ENCODE measurements at regions not wholly inside any gene's neighbourhood (a gene's known extent, or its start where the extent isn't known, plus 50 kb on each side); places are given as distances from the start of the nearest gene placed in this dataset.

DNA sequence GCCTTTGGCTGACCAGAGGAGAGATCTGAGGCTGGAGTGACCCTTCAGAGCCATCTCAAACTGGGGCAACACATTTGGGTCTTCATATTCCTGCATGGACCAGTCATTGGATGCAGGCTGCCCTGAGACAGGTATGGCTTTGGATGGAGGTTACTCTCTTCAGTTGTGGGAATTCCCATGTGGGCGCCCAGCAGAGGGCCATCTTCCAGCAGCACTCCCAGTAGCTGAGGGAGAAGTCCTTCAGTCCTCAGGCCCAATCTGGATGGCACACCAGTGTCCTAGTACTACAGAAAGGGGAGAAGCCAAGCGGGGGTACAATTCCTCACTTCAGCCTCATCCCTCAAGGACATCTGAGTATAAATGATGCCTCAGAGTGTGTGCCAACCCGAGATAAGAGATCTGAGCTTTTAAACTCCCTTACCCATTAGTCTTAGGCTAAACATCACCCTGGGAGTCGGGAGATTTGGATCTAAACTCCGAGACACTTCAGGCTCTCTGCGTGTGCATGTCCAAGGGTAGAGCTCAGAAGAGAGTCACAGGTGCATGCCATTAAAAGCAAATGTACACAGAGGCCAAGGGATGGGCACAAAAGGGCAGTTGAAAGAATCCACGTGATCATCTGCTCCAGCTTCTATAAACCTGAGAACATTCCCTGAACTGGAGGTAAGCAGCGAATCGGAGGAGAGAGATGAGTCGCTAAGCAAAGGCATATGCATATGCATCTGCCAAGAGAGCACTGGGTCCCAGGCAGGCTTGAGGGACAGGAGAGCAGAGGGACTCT is 204.6 kb downstream of the CD83 start:
- no peaks in the 10 kb centered on the region for H3K9me3 ChIP-seq (ENCODE audit: control insufficient read depth, insufficient read depth, low read length)
- no peaks in the 10 kb centered on the region for H3K4me1 ChIP-seq (ENCODE audit: control insufficient read depth, low read length)
- H3K36me3 ChIP-seq (ENCODE audit: control insufficient read depth, low read length), result no peaks in the 10 kb centered on the region
- no peak overlapping the region for H3K4me3 ChIP-seq (ENCODE audit: low read length)
- H4K20me1 ChIP-seq (ENCODE audit: control insufficient read depth, insufficient read depth, low read depth, low read length), result no peaks in the 10 kb centered on the region
- H3K9me2 ChIP-seq (replicated peaks; ENCODE audit: control insufficient read depth, low read length), result no peaks in the 10 kb centered on the region
- H3K4me2 ChIP-seq (ENCODE audit: low read length), result no peak overlapping the region
- no peaks in the 10 kb centered on the region for H3K27me3 ChIP-seq (ENCODE audit: control insufficient read depth, low read length)
- H3K79me2 ChIP-seq (ENCODE audit: control insufficient read depth, low read length), result no peaks in the 10 kb centered on the region
- H3K27ac ChIP-seq (ENCODE audit: low read depth, low read length), result no peak overlapping the region
- H3F3A ChIP-seq (ENCODE audit: control insufficient read depth, insufficient read depth), result no peaks in the 10 kb centered on the region
- no peak for TF ChIP-seq EZH2phosphoT487 (IDR thresholded peaks at IDR 0.05; ENCODE audit: borderline replicate concordance, low read length)
- TF ChIP-seq, protein P1, sequence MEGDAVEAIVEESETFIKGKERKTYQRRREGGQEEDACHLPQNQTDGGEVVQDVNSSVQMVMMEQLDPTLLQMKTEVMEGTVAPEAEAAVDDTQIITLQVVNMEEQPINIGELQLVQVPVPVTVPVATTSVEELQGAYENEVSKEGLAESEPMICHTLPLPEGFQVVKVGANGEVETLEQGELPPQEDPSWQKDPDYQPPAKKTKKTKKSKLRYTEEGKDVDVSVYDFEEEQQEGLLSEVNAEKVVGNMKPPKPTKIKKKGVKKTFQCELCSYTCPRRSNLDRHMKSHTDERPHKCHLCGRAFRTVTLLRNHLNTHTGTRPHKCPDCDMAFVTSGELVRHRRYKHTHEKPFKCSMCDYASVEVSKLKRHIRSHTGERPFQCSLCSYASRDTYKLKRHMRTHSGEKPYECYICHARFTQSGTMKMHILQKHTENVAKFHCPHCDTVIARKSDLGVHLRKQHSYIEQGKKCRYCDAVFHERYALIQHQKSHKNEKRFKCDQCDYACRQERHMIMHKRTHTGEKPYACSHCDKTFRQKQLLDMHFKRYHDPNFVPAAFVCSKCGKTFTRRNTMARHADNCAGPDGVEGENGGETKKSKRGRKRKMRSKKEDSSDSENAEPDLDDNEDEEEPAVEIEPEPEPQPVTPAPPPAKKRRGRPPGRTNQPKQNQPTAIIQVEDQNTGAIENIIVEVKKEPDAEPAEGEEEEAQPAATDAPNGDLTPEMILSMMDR (IDR thresholded peaks at IDR 0.05; ENCODE audit: low read depth, low read length, poor library complexity, severe bottlenecking), result no peak

DNA sequence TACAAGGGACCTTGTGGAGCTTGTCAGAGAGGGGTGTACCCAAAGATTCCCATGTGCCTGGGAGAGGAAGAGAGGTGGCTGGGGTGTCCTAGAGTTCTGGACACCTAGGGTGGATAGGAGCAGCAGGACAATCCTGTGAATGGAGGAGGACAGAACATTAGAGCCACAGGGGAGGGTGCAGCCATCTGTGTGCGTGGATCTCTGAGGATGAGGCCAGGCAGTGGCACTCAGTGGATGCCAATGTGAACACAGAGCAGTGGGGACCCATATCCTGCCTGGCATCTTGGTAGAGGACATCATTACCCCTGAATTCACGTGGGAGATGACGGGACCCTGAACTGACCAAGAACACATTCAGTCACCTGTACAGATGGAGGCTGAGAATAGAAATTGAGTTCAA is 205.3 kb downstream of the CD83 start:
- no peak overlapping the region for H3K4me2 ChIP-seq (ENCODE audit: low read length)
- no peaks in the 10 kb centered on the region for H3K36me3 ChIP-seq (ENCODE audit: control insufficient read depth, low read length)
- H3K4me1 ChIP-seq (ENCODE audit: control insufficient read depth, low read length), result no peaks in the 10 kb centered on the region
- H4K20me1 ChIP-seq (ENCODE audit: control insufficient read depth, insufficient read depth, low read depth, low read length), result no peaks in the 10 kb centered on the region
- no peak overlapping the region for H3K27ac ChIP-seq (ENCODE audit: low read depth, low read length)
- no peak overlapping the region for H3K4me3 ChIP-seq (ENCODE audit: low read length)
- no peaks in the 10 kb centered on the region for H3K27me3 ChIP-seq (ENCODE audit: control insufficient read depth, low read length)
- no peaks in the 10 kb centered on the region for H3K9me2 ChIP-seq (replicated peaks; ENCODE audit: control insufficient read depth, low read length)
- H3F3A ChIP-seq (ENCODE audit: control insufficient read depth, insufficient read depth), result no peaks in the 10 kb centered on the region
- H3K9me3 ChIP-seq (ENCODE audit: control insufficient read depth, insufficient read depth, low read length), result no peaks in the 10 kb centered on the region
- H3K79me2 ChIP-seq (ENCODE audit: control insufficient read depth, low read length), result no peaks in the 10 kb centered on the region
- TF ChIP-seq EZH2phosphoT487 (IDR thresholded peaks at IDR 0.05; ENCODE audit: borderline replicate concordance, low read length), result no peak
- TF ChIP-seq, protein P1 (IDR thresholded peaks at IDR 0.05; ENCODE audit: low read depth, low read length, poor library complexity, severe bottlenecking), result no peak

DNA sequence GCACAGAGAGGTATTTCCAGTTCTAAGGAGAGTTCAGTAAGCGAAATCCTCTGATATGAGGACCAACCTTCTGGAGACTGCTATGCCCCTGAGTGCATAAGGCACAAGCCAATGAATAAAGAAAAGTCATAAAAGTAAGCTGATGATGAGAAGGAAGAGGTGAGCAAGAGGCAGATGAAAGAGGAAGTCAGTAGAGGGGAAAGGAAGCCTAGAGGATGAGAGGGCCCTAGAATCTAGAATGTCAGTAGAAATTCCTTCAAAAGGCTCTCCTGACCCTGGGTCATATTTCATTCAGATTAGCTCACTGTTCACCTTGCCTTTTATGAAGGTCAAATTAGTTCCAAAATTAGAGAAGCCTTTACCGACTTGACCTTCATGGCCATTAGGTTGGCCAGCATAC is 209.2 kb downstream of the CD83 start:
- Histone ChIP-seq H4K20me1 (ENCODE audit: control insufficient read depth, insufficient read depth, low read depth, low read length) (no peaks in the 10 kb centered on the region), H3K27me3 (ENCODE audit: control insufficient read depth, low read length) (no peaks in the 10 kb centered on the region), H3K36me3 (ENCODE audit: control insufficient read depth, low read length) (no peaks in the 10 kb centered on the region), H3K4me2 (ENCODE audit: low read length) (no peak overlapping the region), H3K79me2 (ENCODE audit: control insufficient read depth, low read length) (no peaks in the 10 kb centered on the region), H3F3A (ENCODE audit: control insufficient read depth, insufficient read depth) (no peaks in the 10 kb centered on the region), H3K4me1 (ENCODE audit: control insufficient read depth, low read length) (no peaks in the 10 kb centered on the region), H3K9me3 (ENCODE audit: control insufficient read depth, insufficient read depth, low read length) (no peaks in the 10 kb centered on the region), H3K9me2 (replicated peaks; ENCODE audit: control insufficient read depth, low read length) (no peaks in the 10 kb centered on the region), H3K4me3 (ENCODE audit: low read length) (no peak overlapping the region), H3K27ac (ENCODE audit: low read depth, low read length) (no peak overlapping the region)
- TF ChIP-seq EZH2phosphoT487 (IDR thresholded peaks at IDR 0.05; ENCODE audit: borderline replicate concordance, low read length), result no peak
- TF ChIP-seq, protein P1 (IDR thresholded peaks at IDR 0.05; ENCODE audit: low read depth, low read length, poor library complexity, severe bottlenecking), result no peak
